Jurkat, Clone E6-1 (cell line): ENCODE measurements at regions not wholly inside any gene's neighbourhood (a gene's known extent, or its start where the extent isn't known, plus 50 kb on each side); places are given as distances from the start of the nearest gene placed in this dataset.
A peak's percentile ranks its signal among the peaks of the same experiment; 100 is the strongest.
"Not testable (repeated sequence)": the region's sequence is repeated elsewhere in the genome, so short reads cannot be mapped to it uniquely, and the experiment has no call there.

Source experiments
- DNase-seq: peaks from one replicate; pipeline ENCODE4 v3.0.0-alpha.2; 2011; ENCODE audit warnings: low read depth, low spot score
- H3K4me3 ChIP-seq: 2 replicates; pipeline ENCODE4 v1.5.1; 2011; ENCODE audit warnings: mild to moderate bottlenecking, low read length, control low read depth, moderate library complexity

- no peak for DNase-seq
- H3K4me3 ChIP-seq = no peak overlapping the region
Measured at GRCh38 chr2:117537032-117537431, 277.5 kb upstream of the DDX18 start.

- DNase-seq = no peak
- H3K4me3 ChIP-seq = no peak overlapping the region
Measured at GRCh38 chr2:117551858-117552257, 262.6 kb upstream of the DDX18 start.

- no peak for DNase-seq
- H3K4me3 ChIP-seq = no peak overlapping the region
Measured at GRCh38 chr2:117553448-117553847, 261.0 kb upstream of the DDX18 start.

- DNase-seq = no peak
- H3K4me3 ChIP-seq = no peak overlapping the region
Measured at GRCh38 chr2:117555965-117556364, 258.5 kb upstream of the DDX18 start.

GRCh38 chr2:117557626-117558025, 256.9 kb upstream of the DDX18 start:
- peak; percentile 44 for DNase-seq

GRCh38 chr2:117562654-117563053, 251.8 kb upstream of the DDX18 start:
- no peak for DNase-seq
- no peak overlapping the region for H3K4me3 ChIP-seq

More at GRCh38 chr2:117557626-117558025, 256.9 kb upstream of the DDX18 start:
- no peak overlapping the region for H3K4me3 ChIP-seq

- peak; percentile 26 for DNase-seq
- no peak overlapping the region for H3K4me3 ChIP-seq
Measured at GRCh38 chr2:117571590-117572349, 242.7 kb upstream of the DDX18 start.

GRCh38 chr2:117587310-117587709, 227.2 kb upstream of the DDX18 start:
- H3K4me3 ChIP-seq = no peak overlapping the region
- DNase-seq = no peak

GRCh38 chr2:117603060-117603459, 211.4 kb upstream of the DDX18 start:
- DNase-seq = no peak
- H3K4me3 ChIP-seq = no peak overlapping the region

- no peak for DNase-seq
Measured at GRCh38 chr2:117603567-117603966, 210.9 kb upstream of the DDX18 start.

GRCh38 chr2:117607202-117607601, 207.3 kb upstream of the DDX18 start:
- no peak overlapping the region for H3K4me3 ChIP-seq
- DNase-seq = no peak

More at GRCh38 chr2:117603567-117603966, 210.9 kb upstream of the DDX18 start:
- no peak overlapping the region for H3K4me3 ChIP-seq

GRCh38 chr2:117613101-117613500, 201.4 kb upstream of the DDX18 start:
- no peak overlapping the region for H3K4me3 ChIP-seq
- no peak for DNase-seq

GRCh38 chr2:117614296-117614695, 200.2 kb upstream of the DDX18 start:
- no peak for DNase-seq
- H3K4me3 ChIP-seq = no peak overlapping the region

- no peak overlapping the region for H3K4me3 ChIP-seq
- DNase-seq = no peak
Measured at GRCh38 chr2:117614823-117615534, 199.5 kb upstream of the DDX18 start.

GRCh38 chr2:117618607-117619006, 195.9 kb upstream of the DDX18 start:
- no peak for DNase-seq
- no peak overlapping the region for H3K4me3 ChIP-seq

- DNase-seq = no peak
- no peak overlapping the region for H3K4me3 ChIP-seq
Measured at GRCh38 chr2:117621326-117621725, 193.2 kb upstream of the DDX18 start.

GRCh38 chr2:117623175-117623574, 191.3 kb upstream of the DDX18 start:
- not testable (repeated sequence) for DNase-seq, H3K4me3 ChIP-seq

- no peak for DNase-seq
Measured at GRCh38 chr2:117631152-117631945, 183.1 kb upstream of the DDX18 start.

GRCh38 chr2:117635481-117635880, 179.0 kb upstream of the DDX18 start:
- DNase-seq = no peak
- no peak overlapping the region for H3K4me3 ChIP-seq

More at GRCh38 chr2:117631152-117631945, 183.1 kb upstream of the DDX18 start:
- H3K4me3 ChIP-seq = no peak overlapping the region

- H3K4me3 ChIP-seq = no peak overlapping the region
Measured at GRCh38 chr2:117639401-117639800, 175.1 kb upstream of the DDX18 start.

More at GRCh38 chr2:117639401-117639800, 175.1 kb upstream of the DDX18 start:
- no peak for DNase-seq
